H1 (cell line): ENCODE measurements at regions not wholly inside any gene's neighbourhood (a gene's known extent, or its start where the extent isn't known, plus 50 kb on each side); places are given as distances from the start of the nearest gene placed in this dataset.

Experiments used
- CBX8 ChIP-seq: fragments of 300-800, 300-1000 bp; sonication (generic); IDR thresholded peaks from 2 replicates; pipeline ENCODE4 v1.7.1; 2016; ENCODE audit warnings: low read depth, low read length, borderline replicate concordance
- CREB1 ChIP-seq: IDR thresholded peaks from 2 replicates; pipeline ENCODE4 v1.6.1; 2012; ENCODE audit warnings: inconsistent platforms
- GABPA ChIP-seq: IDR thresholded peaks from 2 replicates; pipeline ENCODE4 v1.6.1; 2011; ENCODE audit warnings: mild to moderate bottlenecking, low read length, moderate library complexity, borderline replicate concordance; ENCODE audit not compliant: insufficient read depth
- KDM4A ChIP-seq: IDR thresholded peaks from one replicate; pipeline ENCODE4 v1.7.1; 2012; ENCODE audit warnings: low read depth, mild to moderate bottlenecking, moderate library complexity, low read length, inconsistent platforms; ENCODE audit not compliant: severe bottlenecking
- POLR2AphosphoS5 ChIP-seq: IDR thresholded peaks from 2 replicates; pipeline ENCODE4 v1.6.1; 2011; ENCODE audit warnings: low read depth, low read length
- TCF12 ChIP-seq: IDR thresholded peaks from 2 replicates; pipeline ENCODE4 v1.6.1; 2011; ENCODE audit warnings: low read depth, mild to moderate bottlenecking, low read length
- TF ChIP-seq, protein P1 (sequence below): fragments of 300-600 bp; sonication (generic); IDR thresholded peaks from 2 replicates; pipeline ENCODE4 v1.7.1; 2012; ENCODE audit warnings: low read length, moderate library complexity, mild to moderate bottlenecking, inconsistent platforms; ENCODE audit not compliant: insufficient replicate concordance
- TF ChIP-seq, protein P2 (sequence below): IDR thresholded peaks from 2 replicates; pipeline ENCODE4 v1.6.1; 2011; ENCODE audit warnings: low read length, improper control_type of control experiment

DNA sequence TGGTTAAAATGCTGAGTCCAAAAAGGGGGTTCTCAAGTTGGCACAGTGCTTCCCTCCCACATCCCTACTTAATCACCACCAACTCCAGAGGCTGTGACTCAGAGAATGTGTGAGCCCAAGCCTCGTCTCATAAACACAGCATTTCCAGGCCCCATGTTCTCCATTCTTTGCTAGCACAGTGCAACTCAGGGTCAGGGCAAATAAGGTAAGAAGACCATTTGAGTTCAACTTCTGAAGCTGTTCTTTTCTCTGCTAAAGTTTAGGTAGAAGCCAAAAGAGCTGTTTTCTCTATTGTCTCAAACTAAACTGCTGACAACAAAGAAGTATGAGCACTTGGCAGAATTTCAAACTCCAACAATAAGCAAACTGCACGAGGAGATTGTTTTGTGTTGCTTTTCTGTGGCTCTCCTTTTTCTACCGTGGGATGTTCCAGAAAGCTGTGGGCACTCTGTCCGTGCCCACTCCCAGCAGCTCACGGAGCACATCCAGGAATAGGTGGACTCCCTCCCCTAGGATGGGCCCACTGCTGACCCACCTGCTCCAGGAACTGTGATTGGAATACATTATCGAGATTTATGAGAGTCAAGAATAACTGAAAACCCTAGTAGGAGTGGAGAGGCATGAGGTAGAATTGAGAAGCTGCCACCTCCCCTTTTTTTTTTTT lies 494.3 kb downstream of the COG6 start (continued):
- TF ChIP-seq, protein P1, sequence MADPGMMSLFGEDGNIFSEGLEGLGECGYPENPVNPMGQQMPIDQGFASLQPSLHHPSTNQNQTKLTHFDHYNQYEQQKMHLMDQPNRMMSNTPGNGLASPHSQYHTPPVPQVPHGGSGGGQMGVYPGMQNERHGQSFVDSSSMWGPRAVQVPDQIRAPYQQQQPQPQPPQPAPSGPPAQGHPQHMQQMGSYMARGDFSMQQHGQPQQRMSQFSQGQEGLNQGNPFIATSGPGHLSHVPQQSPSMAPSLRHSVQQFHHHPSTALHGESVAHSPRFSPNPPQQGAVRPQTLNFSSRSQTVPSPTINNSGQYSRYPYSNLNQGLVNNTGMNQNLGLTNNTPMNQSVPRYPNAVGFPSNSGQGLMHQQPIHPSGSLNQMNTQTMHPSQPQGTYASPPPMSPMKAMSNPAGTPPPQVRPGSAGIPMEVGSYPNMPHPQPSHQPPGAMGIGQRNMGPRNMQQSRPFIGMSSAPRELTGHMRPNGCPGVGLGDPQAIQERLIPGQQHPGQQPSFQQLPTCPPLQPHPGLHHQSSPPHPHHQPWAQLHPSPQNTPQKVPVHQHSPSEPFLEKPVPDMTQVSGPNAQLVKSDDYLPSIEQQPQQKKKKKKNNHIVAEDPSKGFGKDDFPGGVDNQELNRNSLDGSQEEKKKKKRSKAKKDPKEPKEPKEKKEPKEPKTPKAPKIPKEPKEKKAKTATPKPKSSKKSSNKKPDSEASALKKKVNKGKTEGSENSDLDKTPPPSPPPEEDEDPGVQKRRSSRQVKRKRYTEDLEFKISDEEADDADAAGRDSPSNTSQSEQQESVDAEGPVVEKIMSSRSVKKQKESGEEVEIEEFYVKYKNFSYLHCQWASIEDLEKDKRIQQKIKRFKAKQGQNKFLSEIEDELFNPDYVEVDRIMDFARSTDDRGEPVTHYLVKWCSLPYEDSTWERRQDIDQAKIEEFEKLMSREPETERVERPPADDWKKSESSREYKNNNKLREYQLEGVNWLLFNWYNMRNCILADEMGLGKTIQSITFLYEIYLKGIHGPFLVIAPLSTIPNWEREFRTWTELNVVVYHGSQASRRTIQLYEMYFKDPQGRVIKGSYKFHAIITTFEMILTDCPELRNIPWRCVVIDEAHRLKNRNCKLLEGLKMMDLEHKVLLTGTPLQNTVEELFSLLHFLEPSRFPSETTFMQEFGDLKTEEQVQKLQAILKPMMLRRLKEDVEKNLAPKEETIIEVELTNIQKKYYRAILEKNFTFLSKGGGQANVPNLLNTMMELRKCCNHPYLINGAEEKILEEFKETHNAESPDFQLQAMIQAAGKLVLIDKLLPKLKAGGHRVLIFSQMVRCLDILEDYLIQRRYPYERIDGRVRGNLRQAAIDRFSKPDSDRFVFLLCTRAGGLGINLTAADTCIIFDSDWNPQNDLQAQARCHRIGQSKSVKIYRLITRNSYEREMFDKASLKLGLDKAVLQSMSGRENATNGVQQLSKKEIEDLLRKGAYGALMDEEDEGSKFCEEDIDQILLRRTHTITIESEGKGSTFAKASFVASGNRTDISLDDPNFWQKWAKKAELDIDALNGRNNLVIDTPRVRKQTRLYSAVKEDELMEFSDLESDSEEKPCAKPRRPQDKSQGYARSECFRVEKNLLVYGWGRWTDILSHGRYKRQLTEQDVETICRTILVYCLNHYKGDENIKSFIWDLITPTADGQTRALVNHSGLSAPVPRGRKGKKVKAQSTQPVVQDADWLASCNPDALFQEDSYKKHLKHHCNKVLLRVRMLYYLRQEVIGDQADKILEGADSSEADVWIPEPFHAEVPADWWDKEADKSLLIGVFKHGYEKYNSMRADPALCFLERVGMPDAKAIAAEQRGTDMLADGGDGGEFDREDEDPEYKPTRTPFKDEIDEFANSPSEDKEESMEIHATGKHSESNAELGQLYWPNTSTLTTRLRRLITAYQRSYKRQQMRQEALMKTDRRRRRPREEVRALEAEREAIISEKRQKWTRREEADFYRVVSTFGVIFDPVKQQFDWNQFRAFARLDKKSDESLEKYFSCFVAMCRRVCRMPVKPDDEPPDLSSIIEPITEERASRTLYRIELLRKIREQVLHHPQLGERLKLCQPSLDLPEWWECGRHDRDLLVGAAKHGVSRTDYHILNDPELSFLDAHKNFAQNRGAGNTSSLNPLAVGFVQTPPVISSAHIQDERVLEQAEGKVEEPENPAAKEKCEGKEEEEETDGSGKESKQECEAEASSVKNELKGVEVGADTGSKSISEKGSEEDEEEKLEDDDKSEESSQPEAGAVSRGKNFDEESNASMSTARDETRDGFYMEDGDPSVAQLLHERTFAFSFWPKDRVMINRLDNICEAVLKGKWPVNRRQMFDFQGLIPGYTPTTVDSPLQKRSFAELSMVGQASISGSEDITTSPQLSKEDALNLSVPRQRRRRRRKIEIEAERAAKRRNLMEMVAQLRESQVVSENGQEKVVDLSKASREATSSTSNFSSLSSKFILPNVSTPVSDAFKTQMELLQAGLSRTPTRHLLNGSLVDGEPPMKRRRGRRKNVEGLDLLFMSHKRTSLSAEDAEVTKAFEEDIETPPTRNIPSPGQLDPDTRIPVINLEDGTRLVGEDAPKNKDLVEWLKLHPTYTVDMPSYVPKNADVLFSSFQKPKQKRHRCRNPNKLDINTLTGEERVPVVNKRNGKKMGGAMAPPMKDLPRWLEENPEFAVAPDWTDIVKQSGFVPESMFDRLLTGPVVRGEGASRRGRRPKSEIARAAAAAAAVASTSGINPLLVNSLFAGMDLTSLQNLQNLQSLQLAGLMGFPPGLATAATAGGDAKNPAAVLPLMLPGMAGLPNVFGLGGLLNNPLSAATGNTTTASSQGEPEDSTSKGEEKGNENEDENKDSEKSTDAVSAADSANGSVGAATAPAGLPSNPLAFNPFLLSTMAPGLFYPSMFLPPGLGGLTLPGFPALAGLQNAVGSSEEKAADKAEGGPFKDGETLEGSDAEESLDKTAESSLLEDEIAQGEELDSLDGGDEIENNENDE: no peak
- TF ChIP-seq, protein P2, sequence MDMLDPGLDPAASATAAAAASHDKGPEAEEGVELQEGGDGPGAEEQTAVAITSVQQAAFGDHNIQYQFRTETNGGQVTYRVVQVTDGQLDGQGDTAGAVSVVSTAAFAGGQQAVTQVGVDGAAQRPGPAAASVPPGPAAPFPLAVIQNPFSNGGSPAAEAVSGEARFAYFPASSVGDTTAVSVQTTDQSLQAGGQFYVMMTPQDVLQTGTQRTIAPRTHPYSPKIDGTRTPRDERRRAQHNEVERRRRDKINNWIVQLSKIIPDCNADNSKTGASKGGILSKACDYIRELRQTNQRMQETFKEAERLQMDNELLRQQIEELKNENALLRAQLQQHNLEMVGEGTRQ: no peak
- no peak for TF ChIP-seq GABPA
- no peak for TF ChIP-seq CREB1
- TF ChIP-seq CBX8: no peak
- no peak for TF ChIP-seq KDM4A
- TF ChIP-seq POLR2AphosphoS5: no peak
- no peak for TF ChIP-seq TCF12
